SK-N-MC (cell line): ENCODE measurements at regions not wholly inside any gene's neighbourhood (a gene's known extent, or its start where the extent isn't known, plus 50 kb on each side); places are given as distances from the start of the nearest gene placed in this dataset.

Experiments
- EZH2 ChIP-seq: fragments of 200-600 bp; sonication (generic); IDR thresholded peaks from one replicate; pipeline ENCODE4 v1.6.1; 2017; ENCODE audit warnings: antibody characterized with exemption
- POLR2AphosphoS5 ChIP-seq: IDR thresholded peaks from 2 replicates; pipeline ENCODE4 v1.6.1; 2012; ENCODE audit warnings: mild to moderate bottlenecking, low read depth, low read length, borderline replicate concordance

DNA sequence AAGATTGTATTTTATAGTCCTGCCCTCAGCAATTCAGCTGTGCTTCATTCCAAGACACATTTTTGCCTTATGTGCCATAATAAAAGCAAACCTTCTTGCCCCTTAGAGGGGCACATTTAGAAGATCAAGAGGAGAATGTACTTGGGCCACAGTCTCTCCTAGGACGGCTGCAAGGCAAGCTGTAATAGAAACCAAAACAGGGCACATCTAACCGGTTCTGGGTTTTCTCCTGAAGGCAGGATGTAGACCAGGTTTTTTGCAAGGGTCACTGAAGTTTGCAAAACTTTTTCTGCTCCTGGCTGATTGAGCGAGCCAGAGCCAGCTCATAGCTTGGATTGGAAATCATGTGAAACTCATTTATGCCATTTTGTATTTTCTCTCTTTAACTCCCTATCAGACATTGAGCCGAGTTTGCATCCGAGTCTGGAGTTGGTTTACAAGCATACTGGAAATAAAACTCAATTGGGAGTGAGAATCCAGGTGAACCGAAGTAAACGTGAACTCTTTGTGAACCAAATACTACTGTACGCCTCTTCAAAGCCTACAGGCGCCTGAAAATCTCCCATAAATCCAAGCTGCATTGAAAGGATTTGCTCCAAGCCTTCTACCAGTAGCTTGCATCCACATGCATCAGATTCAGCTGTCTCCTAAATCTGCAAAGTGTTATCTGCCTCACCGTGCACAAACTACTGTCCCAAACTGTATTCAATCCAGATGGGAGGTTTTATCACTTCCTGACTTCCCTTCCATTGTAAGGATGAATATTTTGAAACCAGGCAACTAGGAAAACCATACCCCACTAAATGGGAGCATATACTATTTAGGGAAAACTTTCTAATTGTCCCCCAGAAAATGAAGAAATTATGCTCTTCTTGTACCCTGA is 60.9 kb upstream of the TSC22D2 start:
- TF ChIP-seq POLR2AphosphoS5 = peak; percentile 61
- TF ChIP-seq EZH2 = no peak
